SHP77 (cell line): ENCODE measurements at regions not wholly inside any gene's neighbourhood (a gene's known extent, or its start where the extent isn't known, plus 50 kb on each side); places are given as distances from the start of the nearest gene placed in this dataset.
"Not testable (repeated sequence)": the region's sequence is repeated elsewhere in the genome, so short reads cannot be mapped to it uniquely, and the experiment has no call there.

Experiments
- DNase-seq, 2 experiments: peaks; one replicate each; lab custom pipeline; 2025; lab: John Stamatoyannopoulos, UW

GRCh38 chr20:57104651-57105204 lies 161.7 kb downstream of the BMP7 start:
- no peak for DNase-seq

- DNase-seq = no peak
Measured at GRCh38 chr20:57106030-57106682, 160.3 kb downstream of the BMP7 start.

GRCh38 chr20:57106692-57107091 lies 159.7 kb downstream of the BMP7 start:
- no peak for DNase-seq

- no peak for DNase-seq
Measured at GRCh38 chr20:57107208-57107607, 159.2 kb downstream of the BMP7 start.

- DNase-seq = no peak
Measured at GRCh38 chr20:57108218-57108617, 158.2 kb downstream of the BMP7 start.

- DNase-seq = no peak
Measured at GRCh38 chr20:57108742-57109570, 157.5 kb downstream of the BMP7 start.

- no peak for DNase-seq
Measured at GRCh38 chr20:57109571-57109953, 156.9 kb downstream of the BMP7 start.

GRCh38 chr20:57110121-57111027 lies 156.1 kb downstream of the BMP7 start:
- DNase-seq = not testable (repeated sequence)

- no peak for DNase-seq
Measured at GRCh38 chr20:57111028-57111373, 155.4 kb downstream of the BMP7 start.

GRCh38 chr20:57112448-57112847 lies 154.0 kb downstream of the BMP7 start:
- DNase-seq = no peak

- DNase-seq = no peak
Measured at GRCh38 chr20:57114290-57115005, 152.0 kb downstream of the BMP7 start.

- no peak for DNase-seq
Measured at GRCh38 chr20:57117296-57117695, 149.1 kb downstream of the BMP7 start.

- no peak for DNase-seq
Measured at GRCh38 chr20:57118107-57118769, 148.2 kb downstream of the BMP7 start.
